SH-SY5Y (cell line): ENCODE measurements at regions not wholly inside any gene's neighbourhood (a gene's known extent, or its start where the extent isn't known, plus 50 kb on each side); places are given as distances from the start of the nearest gene placed in this dataset.

ENCODE experiments used
- GATA2 ChIP-seq: IDR thresholded peaks from 2 replicates; pipeline ENCODE4 v1.6.1; 2011; ENCODE audit warnings: mild to moderate bottlenecking, low read depth, low read length
- GATA3 ChIP-seq: IDR thresholded peaks from 2 replicates; pipeline ENCODE4 v1.6.1; 2011; ENCODE audit warnings: low read depth, mild to moderate bottlenecking, low read length, moderate library complexity

DNA sequence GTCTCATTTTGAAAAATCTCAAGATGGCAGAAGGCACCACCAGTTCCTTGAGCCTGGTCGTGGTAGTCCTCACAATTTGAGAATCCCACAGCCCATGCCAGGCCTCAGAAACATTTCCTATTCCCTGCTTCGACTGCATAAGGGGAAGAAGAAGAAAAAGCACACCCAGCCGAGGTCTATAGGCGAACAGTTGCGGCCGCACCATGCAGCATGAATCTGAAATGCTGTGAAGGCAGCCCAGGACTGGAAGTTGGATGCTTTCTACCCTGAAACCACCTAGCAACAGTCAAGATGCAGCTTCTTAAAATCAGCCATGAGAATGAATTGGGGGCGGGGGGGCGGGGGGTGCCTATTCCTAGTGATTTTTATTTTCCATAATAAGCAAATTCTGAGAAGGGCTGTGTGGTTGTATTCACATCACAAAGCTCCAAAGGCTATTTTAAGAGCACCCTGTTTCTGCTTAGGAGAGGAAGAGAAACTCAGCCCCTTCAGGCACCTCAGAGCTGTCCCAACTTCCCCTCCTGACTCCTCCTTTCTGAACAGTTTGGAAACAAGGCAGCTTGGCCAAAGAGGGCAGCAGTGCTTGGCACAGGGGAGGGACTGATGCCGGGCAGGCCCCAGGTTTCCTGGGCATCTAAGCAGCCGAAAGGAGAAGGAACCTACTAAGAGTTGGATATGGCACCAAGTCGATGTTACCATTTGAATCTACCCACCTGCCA, 172.5 kb upstream of the FOXN3 start:
- no peak for TF ChIP-seq GATA3
- TF ChIP-seq GATA2, result no peak
